DMS53 (cell line): ENCODE measurements at regions not wholly inside any gene's neighbourhood (a gene's known extent, or its start where the extent isn't known, plus 50 kb on each side); places are given as distances from the start of the nearest gene placed in this dataset.

ENCODE experiments used
- DNase-seq: peaks from one replicate; lab custom pipeline; 2025; lab: John Stamatoyannopoulos, UW

DNA sequence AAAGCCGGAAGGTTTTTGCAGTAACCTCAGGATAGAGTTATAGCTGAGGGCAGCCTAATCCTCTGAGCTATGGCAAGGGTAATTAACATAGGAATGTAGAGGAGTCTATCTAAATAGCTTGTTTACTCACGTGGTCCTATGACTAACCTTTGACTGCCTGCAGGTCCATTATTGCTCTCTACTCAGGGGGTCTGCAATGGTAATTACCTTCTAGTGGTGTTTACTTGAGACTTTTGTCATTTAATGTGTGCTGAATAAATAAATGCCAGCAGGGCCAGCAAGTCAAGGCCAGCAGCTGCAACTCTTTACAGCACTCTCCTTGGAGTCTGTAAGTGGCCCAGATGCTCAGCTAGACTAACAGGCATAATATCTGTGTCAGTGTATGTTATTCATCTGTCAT is 212.7 kb upstream of the FMR1 start:
- no peak for DNase-seq

DNA sequence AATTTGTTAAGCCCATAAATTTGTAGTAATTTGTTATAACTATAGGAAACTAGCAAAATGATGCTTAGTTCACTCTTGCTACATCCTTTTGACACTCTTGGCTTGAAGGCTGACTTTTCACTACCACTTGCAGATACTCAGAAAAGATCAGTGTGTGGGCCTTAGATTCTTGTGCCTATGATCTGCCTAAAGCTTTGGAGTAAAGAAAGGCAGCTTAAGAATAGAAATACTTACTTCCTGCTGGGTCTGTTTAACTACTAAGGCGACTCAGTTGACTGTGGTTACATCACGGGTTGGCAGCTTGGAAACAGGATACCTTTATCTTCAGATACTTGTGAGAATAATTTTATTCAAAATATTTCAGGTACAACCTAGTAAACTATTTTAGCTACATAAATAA is 201.4 kb upstream of the FMR1 start:
- no peak for DNase-seq

DNA sequence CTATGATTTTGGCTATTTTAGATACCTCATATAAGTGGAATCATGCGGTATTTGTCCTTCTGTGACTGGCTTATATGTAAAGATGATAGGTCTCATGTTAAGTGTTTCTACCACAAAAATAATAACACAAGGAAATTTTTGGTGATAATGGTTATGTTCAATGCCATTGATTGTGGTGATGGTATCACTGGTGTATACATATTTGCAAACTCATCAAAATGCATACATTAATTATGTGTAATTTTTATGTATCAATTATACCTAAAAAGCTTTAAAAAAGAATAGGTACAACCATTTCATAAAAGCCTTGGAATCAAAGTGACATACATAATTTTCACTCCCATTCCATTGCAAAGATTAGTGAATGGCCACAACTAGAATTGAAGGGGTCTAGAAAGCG is 178.3 kb upstream of the FMR1 start:
- no peak for DNase-seq

DNA sequence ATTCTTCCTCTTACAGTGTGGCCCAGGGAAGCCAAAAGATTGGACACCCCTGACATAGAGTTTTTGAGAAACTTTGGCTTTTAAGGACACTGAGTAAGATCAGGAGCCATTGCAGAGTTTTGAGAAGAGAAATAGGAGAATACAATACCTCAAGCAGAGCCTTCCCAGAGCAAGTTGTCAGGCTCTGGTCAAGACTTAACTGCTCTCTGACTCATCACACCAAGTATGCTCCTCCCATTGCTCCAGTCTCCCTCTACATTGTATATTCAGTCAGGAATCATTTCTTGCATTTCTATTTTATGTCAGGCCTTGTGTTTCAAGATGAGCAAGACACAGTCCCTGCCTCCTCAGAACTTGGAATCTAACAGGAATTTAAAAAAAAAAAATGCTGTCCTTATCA is 176.4 kb upstream of the FMR1 start:
- DNase-seq = no peak

DNA sequence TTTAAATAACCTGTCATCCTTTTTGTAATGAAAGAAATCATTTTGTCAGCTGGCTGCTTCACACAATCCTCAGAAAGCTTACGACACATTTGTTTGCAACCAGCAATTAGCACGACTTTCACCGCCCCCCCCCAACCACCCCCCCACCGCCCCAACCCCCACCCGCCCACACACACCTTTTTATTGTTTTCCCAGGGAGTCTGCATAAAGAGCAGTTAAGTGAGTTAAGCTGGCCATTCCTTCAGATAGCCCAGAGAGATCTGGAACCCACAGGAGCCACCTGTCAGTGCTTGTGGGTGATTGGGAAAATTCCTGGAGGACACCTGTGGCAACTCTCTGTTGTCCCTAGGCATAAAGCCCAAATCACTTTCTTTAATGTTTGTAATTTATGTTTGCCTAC is 175.7 kb upstream of the FMR1 start:
- DNase-seq = no peak

DNA sequence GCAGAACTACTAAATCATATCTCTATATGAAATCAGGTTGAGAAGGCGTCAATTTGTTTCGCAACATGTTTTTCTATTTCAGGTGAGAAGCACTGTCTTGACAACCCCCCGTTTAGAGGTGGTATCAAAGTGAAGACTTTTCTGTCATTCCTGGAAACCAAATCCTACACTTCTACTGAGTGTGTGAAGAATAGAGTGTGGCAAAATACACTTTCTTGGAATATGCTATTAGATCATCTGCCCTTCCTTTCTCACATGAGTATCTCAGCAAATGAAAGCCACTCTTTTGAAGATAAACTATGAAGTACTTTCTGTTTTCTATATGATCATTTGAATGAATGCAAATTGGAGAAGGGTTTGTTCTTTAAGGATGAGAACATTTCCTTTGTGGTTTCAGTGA is 174.0 kb upstream of the FMR1 start:
- DNase-seq = no peak

DNA sequence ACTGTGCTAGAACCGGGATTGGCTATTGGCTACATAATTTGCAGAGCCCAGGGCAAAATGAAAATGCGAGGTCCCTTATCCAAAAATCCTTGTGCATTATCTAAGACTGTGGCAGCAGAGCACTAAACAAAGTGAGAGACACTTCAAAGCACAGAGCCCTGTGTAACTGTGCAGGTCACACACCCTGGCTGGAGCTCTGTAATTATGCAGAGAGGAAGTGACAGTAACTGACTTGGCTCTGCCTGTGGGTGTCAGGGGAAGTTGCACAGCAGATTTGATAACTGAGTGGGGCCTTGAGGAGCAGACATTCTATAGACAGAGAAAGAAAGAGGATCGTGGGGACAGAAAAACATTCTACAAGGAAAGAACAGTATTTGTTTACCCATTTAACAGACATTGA is 173.5 kb upstream of the FMR1 start:
- DNase-seq = no peak

DNA sequence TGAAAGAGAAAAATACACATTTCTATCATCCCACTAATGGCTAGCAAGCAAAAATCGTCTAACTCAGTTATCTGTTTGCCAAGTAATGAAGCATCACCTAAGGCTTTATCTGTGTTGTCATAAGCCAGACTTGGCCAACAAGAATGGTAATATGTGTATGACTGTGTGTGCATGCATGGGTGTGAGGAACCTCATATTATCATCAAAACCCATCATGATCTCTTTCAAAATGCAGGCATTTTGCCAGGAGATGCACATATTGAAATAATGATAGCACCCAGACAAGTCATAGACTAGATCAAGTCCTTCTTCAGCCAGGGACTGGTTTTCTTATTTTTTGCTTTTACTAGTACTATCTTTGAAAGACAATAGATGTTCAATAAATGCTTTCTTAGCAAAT is 172.5 kb upstream of the FMR1 start:
- no peak for DNase-seq

DNA sequence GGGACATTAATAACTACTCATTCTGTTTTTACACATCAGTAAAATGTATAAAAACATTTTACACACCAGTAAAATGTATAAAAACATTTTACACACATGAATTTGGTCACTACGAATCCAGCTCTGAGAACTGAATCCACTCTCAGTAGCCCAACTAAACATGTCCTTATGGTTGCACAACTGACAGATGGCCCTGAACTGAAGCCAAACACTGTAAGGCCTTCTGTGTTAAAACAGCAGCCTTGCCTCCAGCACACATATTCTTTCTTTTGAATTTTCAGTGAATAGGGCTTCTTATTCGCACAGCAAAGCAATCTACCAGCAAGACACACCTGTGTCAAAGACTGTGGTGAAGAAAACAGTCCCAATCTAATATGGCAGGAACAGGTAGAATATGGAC is 169.9 kb upstream of the FMR1 start:
- DNase-seq = no peak

DNA sequence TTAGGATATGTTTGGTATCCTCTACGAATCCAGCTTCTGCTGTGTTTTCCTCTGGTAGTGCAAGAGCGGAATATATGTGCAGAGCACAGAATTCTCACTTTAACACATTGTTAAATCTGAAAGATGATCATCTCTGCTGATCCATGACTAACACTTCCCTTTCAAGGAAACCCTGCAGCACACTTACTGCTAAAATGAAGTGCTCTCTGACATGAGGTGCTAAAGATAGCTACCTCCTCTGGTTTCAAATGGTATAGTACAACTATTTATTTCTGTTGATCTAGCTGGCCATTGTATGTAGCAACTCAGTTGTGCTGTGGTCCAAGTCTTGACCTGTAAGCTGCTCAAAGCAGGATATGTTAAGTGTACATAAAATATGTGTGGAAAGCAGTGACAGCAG is 162.4 kb upstream of the FMR1 start:
- no peak for DNase-seq

DNA sequence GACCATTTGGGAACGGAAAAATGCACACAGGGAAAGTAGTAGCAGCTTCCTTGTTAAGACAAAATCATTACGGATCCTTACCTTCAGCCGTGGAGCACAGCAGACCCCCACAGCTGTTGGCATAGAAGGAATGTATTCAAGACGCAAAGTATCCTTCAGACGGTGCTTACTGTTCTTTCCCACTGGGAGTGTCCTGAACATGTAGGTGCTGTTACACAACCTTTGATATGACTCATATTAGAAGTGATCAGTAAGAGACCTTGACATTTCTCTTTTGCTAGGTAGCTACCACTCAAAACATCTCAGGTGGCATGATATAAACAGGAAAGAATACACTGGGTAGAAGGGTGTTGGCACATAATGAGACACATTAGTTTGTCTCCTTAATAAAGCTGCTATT is 154.0 kb upstream of the FMR1 start:
- no peak for DNase-seq

DNA sequence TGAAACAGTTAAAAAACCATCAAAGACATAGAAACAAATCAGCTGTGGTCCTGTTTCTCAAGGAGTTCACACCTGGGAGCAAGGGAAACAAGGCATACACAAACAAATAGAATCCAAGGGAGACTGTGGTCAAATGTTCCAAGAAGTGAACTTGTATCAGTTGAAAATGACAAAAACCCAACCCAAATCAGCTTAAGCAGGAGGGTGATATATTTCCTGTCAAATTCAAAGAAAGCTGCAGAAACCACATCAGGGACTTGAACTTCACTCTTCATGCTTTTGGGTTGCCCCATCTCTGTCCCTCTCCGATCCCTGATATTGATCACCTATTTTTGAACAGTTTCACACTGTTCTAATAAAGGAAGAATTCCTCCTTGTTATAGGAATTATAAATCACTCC is 148.6 kb upstream of the FMR1 start:
- no peak for DNase-seq

DNA sequence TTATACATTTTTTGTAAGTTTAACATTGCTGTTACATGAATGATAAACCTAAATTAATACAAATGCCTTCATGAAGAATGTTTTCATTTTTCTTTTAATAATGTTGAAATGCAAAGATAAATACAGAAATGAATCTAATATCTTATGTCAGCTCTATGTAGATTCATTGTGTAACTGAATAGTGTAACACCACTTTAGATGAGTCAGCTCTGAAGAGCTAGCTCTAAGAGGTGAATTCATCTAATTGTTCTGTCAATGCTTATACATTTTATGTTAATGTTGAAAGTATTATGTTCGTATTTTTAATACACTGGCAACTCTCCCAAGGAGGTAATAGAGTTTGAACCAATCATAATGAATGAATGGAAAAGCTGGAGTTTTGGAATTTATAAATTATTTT is 146.9 kb upstream of the FMR1 start:
- no peak for DNase-seq

DNA sequence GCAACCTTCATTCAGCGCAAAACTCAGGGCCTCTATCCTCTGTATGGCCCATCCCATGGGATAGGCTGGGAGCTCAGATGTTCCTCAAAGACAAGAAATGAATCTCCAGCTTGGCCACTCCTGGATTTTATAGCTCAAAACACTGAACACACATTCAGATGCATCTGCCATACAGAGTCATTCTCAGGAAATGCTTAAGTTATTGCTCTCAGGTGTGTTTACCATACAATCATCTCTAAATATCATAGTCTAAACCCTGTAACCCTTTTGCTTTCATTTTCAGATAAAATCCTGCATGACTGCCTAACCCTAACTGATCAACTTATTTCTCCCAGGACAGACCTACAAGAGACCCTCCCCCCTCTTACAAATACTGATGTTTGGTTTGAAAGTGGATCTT is 140.9 kb upstream of the FMR1 start:
- no peak for DNase-seq

DNA sequence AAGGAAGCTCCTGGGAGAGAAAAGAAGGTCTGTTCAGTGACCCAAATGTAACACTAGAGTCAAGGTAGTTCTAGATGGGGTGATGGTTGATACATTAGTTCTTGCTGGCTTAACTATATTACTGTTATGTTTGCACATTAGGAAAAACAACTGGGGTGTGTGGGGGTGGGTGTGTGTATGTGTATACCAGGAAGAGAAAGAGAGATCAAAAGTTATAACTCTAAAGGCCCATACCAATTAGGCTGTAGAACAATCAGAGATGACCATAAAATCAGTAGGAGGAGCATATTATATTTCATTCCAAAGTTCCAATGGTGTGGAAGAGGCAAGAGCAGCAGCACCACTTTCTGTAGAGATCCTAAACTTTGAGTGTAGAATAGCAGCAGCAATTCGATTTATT is 134.7 kb upstream of the FMR1 start:
- DNase-seq = no peak

DNA sequence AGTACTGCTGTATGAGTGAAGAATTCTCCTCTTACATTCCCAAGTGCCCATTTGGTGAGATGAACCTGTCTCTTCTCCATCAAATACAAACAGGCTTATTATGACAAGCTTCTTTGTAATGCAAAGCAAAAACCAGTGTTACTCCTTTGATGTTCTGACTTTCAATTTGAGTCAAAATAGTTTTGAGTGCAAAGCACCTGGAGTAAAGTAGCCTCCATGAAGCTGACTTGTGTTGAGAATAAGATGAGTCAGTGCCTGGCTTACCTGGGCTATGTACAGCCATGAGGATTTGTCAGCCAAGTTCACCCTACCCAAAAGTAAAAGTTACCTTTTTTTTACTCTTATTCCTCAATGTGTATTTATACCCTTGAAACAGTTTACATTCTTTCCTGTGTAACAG is 132.5 kb upstream of the FMR1 start:
- DNase-seq = no peak

DNA sequence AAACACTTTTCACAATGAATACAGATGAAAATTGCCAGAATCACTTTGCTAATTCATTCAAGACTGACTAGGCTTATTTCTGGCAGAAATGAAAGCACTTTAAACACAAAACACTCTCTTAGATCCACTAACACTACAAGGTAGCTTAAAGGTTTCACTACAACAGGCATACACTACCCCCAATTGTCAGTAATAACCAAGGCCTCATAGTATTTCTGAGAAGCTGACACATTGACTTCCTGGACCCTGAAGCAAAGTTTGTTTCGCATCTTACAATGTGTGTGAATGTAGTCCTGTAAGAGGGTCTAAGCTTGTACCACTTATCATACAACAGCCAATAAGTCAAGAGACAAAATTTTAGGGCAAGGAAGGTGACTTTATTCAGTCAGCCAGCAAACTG is 129.9 kb upstream of the FMR1 start:
- no peak for DNase-seq

DNA sequence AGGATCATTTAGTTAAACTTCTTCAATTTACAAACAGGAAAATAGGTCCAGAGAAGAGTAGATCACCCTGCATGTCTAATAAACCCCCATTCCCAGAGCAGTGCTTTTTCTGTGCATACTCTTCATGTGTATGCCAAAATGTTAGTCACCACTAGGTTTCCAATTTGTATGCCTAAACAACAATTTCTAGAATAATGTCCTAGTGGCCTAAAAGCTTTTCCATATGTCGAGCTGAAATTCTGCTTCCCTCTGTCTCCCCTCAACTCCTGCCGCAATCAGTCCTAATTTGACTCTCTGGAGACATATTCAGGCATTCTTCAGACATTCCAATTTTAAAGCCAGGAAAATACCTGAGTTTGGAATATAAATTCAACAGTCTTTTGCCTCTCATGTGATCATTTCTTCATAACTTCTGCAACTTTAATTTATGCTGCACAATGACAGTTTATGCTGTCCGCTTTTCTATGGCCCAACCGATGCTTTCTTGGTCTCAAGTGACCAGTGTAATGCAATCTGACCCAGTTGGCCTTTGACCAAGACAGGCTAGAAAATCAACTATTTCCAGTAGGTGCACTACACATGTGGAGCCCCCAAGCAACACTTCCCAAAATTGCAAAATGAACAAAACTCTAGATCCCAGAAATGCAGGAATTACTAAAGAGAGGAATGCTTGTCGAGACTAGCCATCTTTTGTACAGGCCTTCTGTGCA is 122.9 kb upstream of the FMR1 start:
- DNase-seq = no peak

DNA sequence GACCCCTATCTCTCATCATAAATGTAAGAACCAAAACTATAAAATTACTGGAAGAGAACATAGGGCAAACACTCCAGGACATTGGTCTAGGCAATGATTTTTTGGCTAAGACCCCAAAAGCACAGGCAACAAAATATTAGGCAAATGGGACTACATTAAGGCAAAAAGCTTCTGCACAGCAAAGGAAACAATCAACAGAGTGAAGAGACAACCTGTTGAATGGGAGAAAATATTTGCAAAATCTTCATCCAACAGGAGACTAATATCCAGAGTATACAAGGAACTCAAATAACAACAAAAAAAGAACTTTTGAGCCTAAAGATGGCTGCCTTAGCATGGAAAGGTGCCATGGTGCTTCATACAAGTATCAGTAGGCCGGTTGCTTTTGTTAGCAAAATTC is 111.1 kb upstream of the FMR1 start:
- no peak for DNase-seq

DNA sequence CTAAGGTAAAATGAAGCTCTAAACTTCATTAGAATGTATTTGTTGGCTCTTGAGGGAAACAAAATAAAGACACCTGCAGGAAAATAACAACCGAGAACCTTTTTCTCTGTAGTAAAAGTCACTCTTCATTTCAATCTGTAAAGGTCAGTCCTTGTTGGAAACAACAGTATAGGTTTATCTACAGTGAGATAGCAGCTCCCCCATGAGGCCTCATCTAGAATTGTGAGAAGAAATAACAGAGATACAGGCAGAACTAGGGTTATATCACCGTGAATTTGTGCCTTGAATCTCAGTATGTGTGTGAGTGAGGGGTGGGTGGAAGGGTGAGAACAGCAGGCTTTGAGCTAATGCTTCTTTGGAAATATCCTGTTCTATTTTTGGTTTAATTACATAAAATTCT is 107.8 kb upstream of the FMR1 start:
- peak; percentile 64 for DNase-seq

DNA sequence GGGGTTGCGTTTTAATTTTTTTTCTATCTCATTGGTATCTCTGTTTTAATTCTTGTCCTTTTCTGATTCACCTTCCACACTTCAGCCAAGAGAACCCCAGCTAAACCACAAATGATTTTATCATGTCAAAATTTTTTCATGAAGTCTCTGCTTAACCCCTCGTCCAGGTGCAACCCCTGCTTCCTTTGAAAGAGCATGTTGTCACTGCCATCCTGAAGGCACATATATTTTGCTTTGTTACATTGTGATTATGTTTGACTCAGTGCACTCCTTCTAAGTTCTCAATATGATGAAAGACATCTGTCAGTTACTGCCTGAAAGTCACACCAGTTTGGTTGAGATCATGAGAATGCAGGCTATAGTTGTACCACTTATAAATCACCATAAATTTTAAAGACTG is 99.9 kb upstream of the FMR1 start:
- no peak for DNase-seq

DNA sequence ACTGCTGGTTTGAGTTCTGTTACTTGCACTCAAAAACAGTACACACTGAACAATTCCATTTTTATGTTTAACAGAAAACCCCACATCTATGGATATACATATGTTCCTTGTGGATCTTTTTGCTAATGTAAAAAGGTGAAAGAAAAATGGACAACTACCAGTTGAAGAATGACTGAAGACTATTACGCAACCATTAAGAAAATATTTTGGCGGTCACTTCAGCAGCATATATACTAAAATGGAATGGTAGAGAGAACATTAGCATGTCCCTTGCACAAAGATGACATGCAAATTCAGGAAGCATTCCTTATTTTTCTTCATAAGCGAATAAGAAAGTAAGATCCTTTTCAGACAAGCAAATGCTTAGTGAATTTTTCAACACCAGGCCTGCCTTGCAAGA is 84.6 kb upstream of the FMR1 start:
- DNase-seq = no peak

DNA sequence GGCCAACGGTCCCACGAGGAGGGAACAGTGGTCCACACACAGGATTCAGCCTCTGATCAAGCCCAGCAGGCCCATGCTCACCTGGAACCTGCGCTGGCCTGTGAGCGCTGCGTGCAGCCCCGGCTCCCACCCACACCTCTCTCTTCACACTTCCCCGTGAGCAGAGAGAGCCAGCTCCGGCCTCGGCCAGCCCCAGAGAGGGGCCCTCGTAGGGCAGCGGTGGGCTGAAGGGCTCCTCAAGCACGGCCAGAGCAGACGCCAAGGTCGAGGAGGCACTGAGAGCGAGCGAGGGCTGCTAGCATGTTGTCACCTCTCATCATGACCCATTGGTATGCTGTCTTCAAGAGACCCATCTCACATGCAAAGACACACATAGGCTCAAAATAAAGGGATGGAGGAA is 83.0 kb upstream of the FMR1 start:
- DNase-seq = no peak

DNA sequence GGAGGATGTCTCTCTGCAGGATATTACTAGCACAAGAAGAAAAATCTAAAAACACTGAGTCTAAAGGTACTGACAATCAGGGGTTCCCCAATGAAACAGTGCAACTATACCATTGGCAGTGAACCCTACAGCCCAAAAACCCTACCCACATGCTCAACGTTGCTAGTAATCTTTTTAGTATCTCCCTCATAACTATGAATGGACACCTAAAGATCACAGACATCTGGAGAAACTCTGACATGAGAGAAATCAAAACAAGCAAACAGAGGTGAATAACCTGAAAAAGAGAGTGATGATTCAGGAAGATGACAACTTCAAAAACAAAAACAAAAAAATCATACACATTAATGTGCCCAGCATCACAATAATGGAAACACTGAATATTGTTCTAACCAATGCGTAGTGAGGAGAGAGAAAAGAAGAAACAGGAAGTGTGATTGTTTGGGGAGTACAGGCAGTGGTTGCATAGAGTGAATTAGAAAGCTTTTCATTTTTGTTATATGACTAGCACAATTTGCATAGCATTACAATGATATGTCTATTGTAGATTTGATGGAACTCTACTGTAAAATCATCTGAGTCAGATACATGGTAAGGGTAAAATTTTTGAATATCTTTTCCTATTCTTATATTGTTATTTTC is 78.9 kb upstream of the FMR1 start:
- DNase-seq = no peak
